ENCODE measurements at regions not wholly inside any gene's neighbourhood (a gene's known extent, or its start where the extent isn't known, plus 50 kb on each side); places are given as distances from the start of the nearest gene placed in this dataset.
A peak's percentile ranks its signal among the peaks of the same experiment; 100 is the strongest.
"Not testable (repeated sequence)": the region's sequence is repeated elsewhere in the genome, so short reads cannot be mapped to it uniquely, and the experiment has no call there.

GRCh38 chr9:78142264-78142663, 93.6 kb upstream of the CEP78 start:
- peaks cover 6 to 15% (median 11%) of the 10 kb centered on the region in 6 donors for H3K9me3 Mint-ChIP-seq

GRCh38 chr9:78133751-78134150, 102.1 kb upstream of the CEP78 start:
- Mint-ChIP-seq H3K4me1 (peaks cover 22 to 36% of the 10 kb centered on the region in 2 donors), H3K27me3 (ENCODE audit: low read depth in 3 of 3) (peaks cover 0 to 2% (median 1%) of the 10 kb centered on the region in 3 donors), H3K36me3 (peaks cover 0 to 10% (median 4%) of the 10 kb centered on the region in 3 donors), H3K4me3 (peak overlapping the region in 4 of 5 donors; percentile 11 to 33 (median 21)), H3K9me3 (peaks cover 0 to 5% (median 2%) of the 10 kb centered on the region in 6 donors), H3K27ac (peak overlapping the region in 4 of 6 donors; percentile 2 to 18 (median 10))
- DNase-seq = peak; percentile 15 to 21 (median 20)

More at GRCh38 chr9:78142264-78142663, 93.6 kb upstream of the CEP78 start:
- H3K4me1 Mint-ChIP-seq = peaks cover 28 to 42% of the 10 kb centered on the region in 2 donors
- H3K27me3 Mint-ChIP-seq (ENCODE audit: low read depth in 3 of 3); DNase-seq; H3K4me3 Mint-ChIP-seq: not testable (repeated sequence)
- peaks cover 9 to 13% (median 12%) of the 10 kb centered on the region in 3 donors for H3K36me3 Mint-ChIP-seq
- peak overlapping the region in 1 of 6 donors; percentile 50 for H3K27ac Mint-ChIP-seq

GRCh38 chr9:78132701-78133058, 101.1 kb upstream of the GNAQ start:
- peaks cover 0 to 3% (median 1%) of the 10 kb centered on the region in 6 donors for H3K9me3 Mint-ChIP-seq
- DNase-seq = peak; percentile 13 to 46 (median 36)

GRCh38 chr9:78131969-78132700, 100.5 kb upstream of the GNAQ start:
- peaks cover 22 to 36% of the 10 kb centered on the region in 2 donors for H3K4me1 Mint-ChIP-seq
- peak overlapping the region; percentile 68 to 83 (median 80) for H3K4me3 Mint-ChIP-seq
- H3K27ac Mint-ChIP-seq = peak overlapping the region; percentile 66 to 89 (median 80)
- peaks cover 0 to under 1% (median 0%) of the 10 kb centered on the region in 6 donors for H3K9me3 Mint-ChIP-seq
- H3K36me3 Mint-ChIP-seq = peaks cover 2 to 11% (median 3%) of the 10 kb centered on the region in 3 donors
- DNase-seq = no peak
- H3K27me3 Mint-ChIP-seq (ENCODE audit: low read depth in 3 of 3) = peaks cover 0 to 2% (median 1%) of the 10 kb centered on the region in 3 donors

More at GRCh38 chr9:78132701-78133058, 101.1 kb upstream of the GNAQ start:
- Mint-ChIP-seq H3K4me1 (peaks cover 22 to 36% of the 10 kb centered on the region in 2 donors), H3K27me3 (ENCODE audit: low read depth in 3 of 3) (peaks cover 0 to 2% (median 1%) of the 10 kb centered on the region in 3 donors), H3K4me3 (peak overlapping the region; percentile 68 to 83 (median 80)), H3K27ac (peak overlapping the region; percentile 66 to 89 (median 80)), H3K36me3 (peaks cover under 1 to 14% (median 4%) of the 10 kb centered on the region in 3 donors)

- peaks cover 0 to 2% (median 1%) of the 10 kb centered on the region in 3 donors for H3K27me3 Mint-ChIP-seq (ENCODE audit: low read depth in 3 of 3)
- no peak overlapping the region for H3K4me3 Mint-ChIP-seq
- no peaks in the 10 kb centered on the region for H3K9me3 Mint-ChIP-seq
- no peak for DNase-seq
- H3K27ac Mint-ChIP-seq = no peak overlapping the region
- peaks cover 22 to 36% of the 10 kb centered on the region in 2 donors for H3K4me1 Mint-ChIP-seq
- peaks cover 0 to 7% (median 2%) of the 10 kb centered on the region in 3 donors for H3K36me3 Mint-ChIP-seq
These were observed 99.2 kb upstream of the GNAQ start for GRCh38 chr9:78130853-78131252.

GRCh38 chr9:78130004-78130403, 98.4 kb upstream of the GNAQ start:
- H3K4me1 Mint-ChIP-seq = peaks cover 20 to 33% of the 10 kb centered on the region in 2 donors
- H3K27ac Mint-ChIP-seq = no peak overlapping the region
- peaks cover 0 to 7% (median 2%) of the 10 kb centered on the region in 3 donors for H3K36me3 Mint-ChIP-seq
- peaks cover 0 to 3% (median 2%) of the 10 kb centered on the region in 3 donors for H3K27me3 Mint-ChIP-seq (ENCODE audit: low read depth in 3 of 3)
- no peaks in the 10 kb centered on the region for H3K9me3 Mint-ChIP-seq
- no peak for DNase-seq
- no peak overlapping the region for H3K4me3 Mint-ChIP-seq

- Mint-ChIP-seq H3K4me1 (peaks cover 7 to 11% of the 10 kb centered on the region in 2 donors), H3K27me3 (ENCODE audit: low read depth in 3 of 3) (peaks cover 0 to 4% (median 2%) of the 10 kb centered on the region in 3 donors), H3K27ac (no peak overlapping the region), H3K9me3 (no peaks in the 10 kb centered on the region), H3K36me3 (peaks cover 0 to 9% (median 2%) of the 10 kb centered on the region in 3 donors), H3K4me3 (no peak overlapping the region)
- DNase-seq = no peak
These were observed 95.9 kb upstream of the GNAQ start for GRCh38 chr9:78127279-78128225.

- peaks cover 17 to 25% of the 10 kb centered on the region in 2 donors for H3K4me1 Mint-ChIP-seq
- H3K27ac Mint-ChIP-seq = no peak overlapping the region
- DNase-seq = no peak
- peaks cover 0 to 4% (median 2%) of the 10 kb centered on the region in 3 donors for H3K27me3 Mint-ChIP-seq (ENCODE audit: low read depth in 3 of 3)
- no peaks in the 10 kb centered on the region for H3K9me3 Mint-ChIP-seq
- H3K36me3 Mint-ChIP-seq = peaks cover 0 to 9% (median 2%) of the 10 kb centered on the region in 3 donors
- H3K4me3 Mint-ChIP-seq = no peak overlapping the region
These were observed 92.2 kb upstream of the GNAQ start for GRCh38 chr9:78123808-78124207.

GRCh38 chr9:78122631-78123030, 91.0 kb upstream of the GNAQ start:
- Mint-ChIP-seq H3K9me3 (no peaks in the 10 kb centered on the region), H3K27me3 (ENCODE audit: low read depth in 3 of 3) (peaks cover 0 to 4% (median 2%) of the 10 kb centered on the region in 3 donors), H3K4me3 (no peak overlapping the region), H3K36me3 (peaks cover 0 to 5% (median 1%) of the 10 kb centered on the region in 3 donors), H3K27ac (peak overlapping the region in 1 of 6 donors; percentile 4), H3K4me1 (peaks cover 27 to 35% of the 10 kb centered on the region in 2 donors)
- DNase-seq = no peak

GRCh38 chr9:78121488-78121887, 89.9 kb upstream of the GNAQ start:
- peak in 2 of 3 donors; percentile 36 to 38 for DNase-seq
- Mint-ChIP-seq H3K4me3 (no peak overlapping the region), H3K9me3 (no peaks in the 10 kb centered on the region), H3K27me3 (ENCODE audit: low read depth in 3 of 3) (peaks cover 0 to 4% (median 2%) of the 10 kb centered on the region in 3 donors), H3K36me3 (peaks cover 0 to 5% (median 0%) of the 10 kb centered on the region in 3 donors), H3K27ac (no peak overlapping the region), H3K4me1 (peaks cover 27 to 35% of the 10 kb centered on the region in 2 donors)

GRCh38 chr9:78118742-78119473, 87.3 kb upstream of the GNAQ start:
- Mint-ChIP-seq H3K4me3 (peak overlapping the region; percentile 49 to 79 (median 68)), H3K4me1 (peaks cover 27 to 48% of the 10 kb centered on the region in 2 donors), H3K36me3 (peaks cover 0 to 5% (median 0%) of the 10 kb centered on the region in 3 donors), H3K27me3 (ENCODE audit: low read depth in 3 of 3) (no peaks in the 10 kb centered on the region), H3K27ac (peak overlapping the region; percentile 37 to 91 (median 72)), H3K9me3 (no peaks in the 10 kb centered on the region)
- peak in 2 of 3 donors; percentile 12 to 16 for DNase-seq

GRCh38 chr9:78115073-78115472, 83.5 kb upstream of the GNAQ start:
- H3K36me3 Mint-ChIP-seq = peaks cover 0 to 4% (median 0%) of the 10 kb centered on the region in 3 donors
- H3K27me3 Mint-ChIP-seq (ENCODE audit: low read depth in 3 of 3) = no peaks in the 10 kb centered on the region
- DNase-seq = peak; percentile 39 to 50 (median 48)
- H3K4me1 Mint-ChIP-seq = peaks cover 27 to 57% of the 10 kb centered on the region in 2 donors
- no peaks in the 10 kb centered on the region for H3K9me3 Mint-ChIP-seq
- H3K4me3 Mint-ChIP-seq = no peak overlapping the region
- H3K27ac Mint-ChIP-seq = no peak overlapping the region

- no peak for DNase-seq
- no peaks in the 10 kb centered on the region for H3K27me3 Mint-ChIP-seq (ENCODE audit: low read depth in 3 of 3)
- peak overlapping the region in 1 of 6 donors; percentile 89 for H3K27ac Mint-ChIP-seq
- no peak overlapping the region for H3K4me3 Mint-ChIP-seq
- no peaks in the 10 kb centered on the region for H3K9me3 Mint-ChIP-seq
- H3K4me1 Mint-ChIP-seq = peaks cover 24 to 52% of the 10 kb centered on the region in 2 donors
- peaks cover 0 to 7% (median 0%) of the 10 kb centered on the region in 3 donors for H3K36me3 Mint-ChIP-seq
These were observed 83.0 kb upstream of the GNAQ start for GRCh38 chr9:78114581-78114980.
